IMR-90 (cell line): ENCODE measurements at regions not wholly inside any gene's neighbourhood (a gene's known extent, or its start where the extent isn't known, plus 50 kb on each side); places are given as distances from the start of the nearest gene placed in this dataset.
A peak's percentile ranks its signal among the peaks of the same experiment; 100 is the strongest.
"Not testable (repeated sequence)": the region's sequence is repeated elsewhere in the genome, so short reads cannot be mapped to it uniquely, and the experiment has no call there.

Experiments
- ATAC-seq: fragments of 200-7000 bp; cut with Tn5 transposase; 2 replicates; pipeline ENCODE4 v1.9.1; 2020; ENCODE audit warnings: low read depth, mild to moderate bottlenecking, moderate library complexity
- BruUV-seq: library from RNA; stranded (reverse); fragments of 400-500 nt; replicated peaks from 2 replicates; lab custom pipeline; 2021; lab: Mats Ljungman, UMichigan
- CTCF ChIA-PET: fragments of 300-600 bp; formaldehyde crosslinking; extraction: SDS; loops from one replicate; lab custom pipeline; 2021; ENCODE audit warnings: antibody characterized with exemption; lab: Yijun Ruan, JAX
- POLR2A ChIA-PET: fragments of 300-600 bp; sonication (Branson Sonifier 250); formaldehyde crosslinking; loops from one replicate; lab custom pipeline; 2022; ENCODE audit warnings: antibody characterized with exemption; ENCODE audit not compliant: unreplicated experiment; lab: Charles Lee
- DNase-seq: peaks from one replicate; pipeline ENCODE4 v3.0.0; 2013
- H2AFZ ChIP-seq: replicated peaks from 2 replicates; pipeline ENCODE3; 2013; ENCODE audit warnings: low read length, mild to moderate bottlenecking; ENCODE audit not compliant: poor library complexity
- H2AK5ac ChIP-seq: 2 replicates; pipeline ENCODE4 v1.6.1; 2013; ENCODE audit warnings: low read depth, low read length, inconsistent platforms
- H2AK9ac ChIP-seq: replicated peaks from 2 replicates; pipeline ENCODE3; 2013; ENCODE audit warnings: mild to moderate bottlenecking, low read depth, low read length, moderate library complexity; ENCODE audit not compliant: poor library complexity
- H2BK120ac ChIP-seq: 2 replicates; pipeline ENCODE4 v1.6.1; 2013; ENCODE audit warnings: low read depth, low read length, inconsistent platforms
- H2BK15ac ChIP-seq: 3 replicates; pipeline ENCODE4 v1.6.1; 2013; ENCODE audit warnings: low read depth, low read length, inconsistent platforms
- H2BK20ac ChIP-seq: 2 replicates; pipeline ENCODE4 v1.6.1; 2013; ENCODE audit warnings: low read depth, mild to moderate bottlenecking, inconsistent platforms, low read length, moderate library complexity
- H2BK5ac ChIP-seq: 2 replicates; pipeline ENCODE4 v1.6.1; 2013; ENCODE audit warnings: mild to moderate bottlenecking, low read depth, low read length, inconsistent platforms; ENCODE audit not compliant: poor library complexity, severe bottlenecking
- H3K14ac ChIP-seq: replicated peaks from 2 replicates; pipeline ENCODE4 v1.6.1; 2013; ENCODE audit warnings: low read depth, low read length, inconsistent platforms
- H3K18ac ChIP-seq: 2 replicates; pipeline ENCODE4 v1.6.1; 2013; ENCODE audit warnings: low read depth, low read length, control low read depth
- H3K23ac ChIP-seq: 2 replicates; pipeline ENCODE4 v1.6.1; 2013; ENCODE audit warnings: low read depth, low read length, inconsistent platforms
- H3K27ac ChIP-seq: 2 replicates; pipeline ENCODE4 v1.5.1; 2013; ENCODE audit warnings: mild to moderate bottlenecking, control low read depth, low read length; ENCODE audit not compliant: insufficient read depth
- H3K27me3 ChIP-seq: 2 replicates; pipeline ENCODE4 v1.6.1; 2013; ENCODE audit warnings: low read length; ENCODE audit not compliant: control insufficient read depth, insufficient read depth
- H3K36me3 ChIP-seq: 2 replicates; pipeline ENCODE4 v1.6.1; 2013; ENCODE audit warnings: low read length, mixed read lengths; ENCODE audit not compliant: control insufficient read depth, insufficient read depth
- H3K4ac ChIP-seq: 2 replicates; pipeline ENCODE4 v1.6.1; 2013; ENCODE audit warnings: low read depth, low read length, inconsistent platforms
- H3K4me1 ChIP-seq: 2 replicates; pipeline ENCODE4 v1.6.1; 2013; ENCODE audit warnings: low read length, mixed read lengths; ENCODE audit not compliant: control insufficient read depth, insufficient read depth
- H3K4me2 ChIP-seq: 2 replicates; pipeline ENCODE4 v1.6.1; 2013; ENCODE audit warnings: low read depth, mild to moderate bottlenecking, control low read depth, low read length, moderate library complexity
- H3K4me3 ChIP-seq: 2 replicates; pipeline ENCODE4 v1.5.1; 2013; ENCODE audit warnings: low read depth, mild to moderate bottlenecking, control low read depth, low read length, moderate library complexity; ENCODE audit not compliant: insufficient read depth
- H3K56ac ChIP-seq: 2 replicates; pipeline ENCODE4 v1.6.1; 2013; ENCODE audit warnings: low read length, inconsistent platforms; ENCODE audit not compliant: insufficient read depth; ENCODE audit errors: extremely low read depth
- H3K79me1 ChIP-seq, 2 experiments: 2 replicates each; pipeline ENCODE4 v1.6.1; 2013; ENCODE audit warnings: low read length in 2 of 2, inconsistent platforms in 1 of 2, low read depth in 1 of 2
- H3K9ac ChIP-seq: 2 replicates; pipeline ENCODE4 v1.6.1; 2013; ENCODE audit warnings: low read depth, low read length, control low read depth
- H3K9me1 ChIP-seq: 2 replicates; pipeline ENCODE4 v1.6.1; 2013; ENCODE audit warnings: low read length, inconsistent platforms; ENCODE audit not compliant: insufficient read depth
- H3K9me3 ChIP-seq: 2 replicates; pipeline ENCODE4 v1.6.1; 2013; ENCODE audit warnings: low read length; ENCODE audit not compliant: control insufficient read depth, insufficient read depth
- H4K20me1 ChIP-seq: 2 replicates; pipeline ENCODE4 v1.6.1; 2013; ENCODE audit warnings: low read length, inconsistent platforms; ENCODE audit not compliant: insufficient read depth
- H4K5ac ChIP-seq: 2 replicates; pipeline ENCODE4 v1.6.1; 2013; ENCODE audit warnings: mild to moderate bottlenecking, low read depth, low read length, control low read depth
- H4K8ac ChIP-seq, 2 experiments: 2 replicates each; pipeline ENCODE4 v1.6.1; 2013; ENCODE audit warnings: low read depth in 2 of 2, low read length in 2 of 2, control low read depth in 1 of 2, inconsistent platforms in 1 of 2
- H4K91ac ChIP-seq: 2 replicates; pipeline ENCODE4 v1.6.1; 2013; ENCODE audit warnings: low read depth, low read length, inconsistent platforms; ENCODE audit not compliant: insufficient read depth
- WGBS, 2 experiments: methylation state at CpG; one replicate each; pipeline versions ENCODE4 v1.1.5 to v1.1.7; 2013; ENCODE audit warnings: missing lambda C conversion rate in 2 of 2; ENCODE audit not compliant: insufficient read length in 1 of 2; ENCODE audit errors: extremely low coverage in 2 of 2; 5-methylcytosine and 5-hydroxymethylcytosine counted together
- dilution Hi-C: fragments of 300-500 bp; cut with HindIII; formaldehyde crosslinking; loops from one replicate; pipeline ENCODE4 v1.14.3; 2018; ENCODE audit warnings: low sequenced_read_pairs; ENCODE audit not compliant: unreplicated experiment
- in situ Hi-C: fragments of 300-500 bp; cut with MboI; formaldehyde crosslinking; loops from 3 replicates; pipeline ENCODE4 v1.14.3; 2019; ENCODE audit warnings: low sequenced_read_pairs, inconsistent platforms, mixed read lengths
- intact Hi-C: fragments of 100-400 bp; cut with micrococcal nuclease; formaldehyde crosslinking; loops from 2 replicates; pipeline ENCODE4 v1.10.0; 2022

DNA sequence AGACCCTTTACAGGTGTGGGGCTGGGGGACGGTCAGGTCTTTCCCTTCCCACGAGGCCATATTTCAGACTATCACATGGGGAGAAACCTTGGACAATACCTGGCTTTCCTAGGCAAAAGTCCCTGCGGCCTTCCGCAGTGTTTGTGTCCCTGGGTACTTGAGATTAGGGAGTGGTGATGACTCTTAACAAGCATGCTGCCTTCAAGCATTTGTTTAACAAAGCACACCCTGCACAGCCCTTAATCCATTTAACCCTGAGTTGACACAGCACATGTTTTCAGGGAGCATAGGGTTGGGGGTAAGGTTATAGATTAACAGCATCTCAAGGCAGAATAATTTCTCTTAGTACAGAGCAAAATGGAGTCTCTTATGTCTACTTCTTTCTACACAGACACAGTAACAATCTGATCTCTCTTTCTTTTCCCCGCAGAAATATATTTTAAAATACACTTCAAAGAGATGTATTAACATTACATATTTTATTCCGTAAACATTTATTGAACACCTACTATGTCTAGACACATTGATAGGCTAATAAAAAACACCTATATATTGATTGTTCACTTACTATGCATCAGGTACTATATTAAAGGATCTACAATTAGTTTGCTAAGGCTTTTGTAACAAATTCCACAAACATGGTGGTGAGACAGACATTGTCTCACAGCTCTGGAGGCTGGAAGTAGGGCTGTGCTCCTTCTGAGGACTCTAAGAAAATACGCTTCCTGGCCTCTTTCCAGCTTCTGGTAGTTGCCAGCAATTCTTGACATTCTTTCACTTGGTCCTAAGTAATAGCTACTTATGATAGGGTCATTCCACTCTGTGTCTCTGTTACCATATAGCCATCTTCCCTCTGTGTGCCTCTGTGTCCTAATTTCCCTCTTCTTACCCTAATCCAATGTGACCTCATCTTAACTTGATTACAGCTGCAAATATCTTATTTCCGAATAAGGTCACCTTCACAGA lies 118.4 kb downstream of the SPP2 start:
- H3K18ac ChIP-seq, H3K36me3 ChIP-seq, H3K23ac ChIP-seq, H2BK20ac ChIP-seq, H3K9me1 ChIP-seq, H2AK9ac ChIP-seq, H3K4me3 ChIP-seq, H2AK5ac ChIP-seq, H3K9ac ChIP-seq, H4K91ac ChIP-seq, H2BK15ac ChIP-seq, H3K27ac ChIP-seq, in situ Hi-C loops, H4K8ac ChIP-seq, BruUV-seq, H3K79me1 ChIP-seq, H4K5ac ChIP-seq, H3K9me3 ChIP-seq, H2AFZ ChIP-seq, H2BK120ac ChIP-seq, H3K56ac ChIP-seq, intact Hi-C loops, H3K4me2 ChIP-seq, H3K14ac ChIP-seq, CTCF ChIA-PET, H4K20me1 ChIP-seq, dilution Hi-C loops, H3K4ac ChIP-seq, H3K4me1 ChIP-seq, H2BK5ac ChIP-seq: not testable (repeated sequence)
- H3K27me3 ChIP-seq, result peaks cover 15% of the 10 kb centered on the region
- POLR2A ChIA-PET, result interaction anchor here (0.5 kb wide), 1 partner anchor 11 kb away, joined by 4 read pairs; no protein-coding TSS in a partner anchor
- DNase-seq (peak; percentile 44), ATAC-seq (peak; percentile 64)
- WGBS, 2 experiments, result 40% methylated on average over 1 of the region's 8 CpGs; no CpG with 5 or more reads in 1 of the 2 experiments
